ENCODE measurements at regions not wholly inside any gene's neighbourhood (a gene's known extent, or its start where the extent isn't known, plus 50 kb on each side); places are given as distances from the start of the nearest gene placed in this dataset.

DNA sequence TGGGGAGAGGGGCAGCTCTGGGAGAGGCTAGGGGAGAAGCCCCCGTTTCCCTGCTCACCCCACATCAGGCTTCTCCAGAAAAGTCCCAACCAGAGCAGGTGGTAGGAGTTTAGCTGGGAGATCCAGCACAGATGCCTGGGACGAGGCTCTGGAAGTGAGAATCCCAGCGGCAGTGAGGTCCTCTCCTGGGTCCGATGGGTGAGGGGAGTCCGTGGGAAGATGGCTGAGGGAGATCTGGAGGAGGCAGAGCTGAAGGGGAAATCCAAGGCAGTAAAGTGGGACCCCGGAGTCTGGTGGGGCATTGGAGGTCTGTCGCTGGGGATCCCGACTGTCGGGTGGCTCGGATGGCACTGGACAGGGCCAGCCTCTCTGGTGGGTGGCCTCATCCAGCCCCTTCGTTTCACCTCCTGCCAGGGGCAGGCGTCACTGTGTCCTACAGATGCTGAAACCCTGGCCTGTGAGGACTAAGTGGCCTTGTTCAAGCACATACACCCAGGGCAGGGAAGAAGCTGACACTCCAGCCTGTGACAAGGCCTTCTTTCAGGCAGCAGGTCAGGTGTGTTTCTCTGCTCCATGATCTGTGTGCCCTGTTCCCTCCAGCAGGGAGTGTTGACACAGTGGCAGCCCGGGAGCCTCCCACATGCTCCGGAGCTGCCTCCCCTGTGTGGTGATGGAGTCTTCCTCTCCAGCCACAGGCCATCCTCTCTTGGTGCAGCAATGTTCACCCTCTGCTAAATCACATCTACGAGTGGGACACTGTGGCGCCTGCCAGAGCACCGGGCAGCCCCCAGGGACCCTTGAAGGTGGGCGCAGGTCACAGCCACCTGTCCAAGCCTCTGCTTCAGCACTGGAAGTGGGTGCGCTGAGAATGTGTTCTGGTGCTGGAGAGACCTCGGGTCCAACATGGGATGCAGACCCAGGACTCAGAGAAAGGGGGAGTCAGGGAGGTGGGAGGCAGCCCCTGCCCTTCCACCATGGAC lies 850.8 kb downstream of the BRD1 start:
- DNase-seq (ENCODE audit: low read depth in 2 of 2): no peak

DNA sequence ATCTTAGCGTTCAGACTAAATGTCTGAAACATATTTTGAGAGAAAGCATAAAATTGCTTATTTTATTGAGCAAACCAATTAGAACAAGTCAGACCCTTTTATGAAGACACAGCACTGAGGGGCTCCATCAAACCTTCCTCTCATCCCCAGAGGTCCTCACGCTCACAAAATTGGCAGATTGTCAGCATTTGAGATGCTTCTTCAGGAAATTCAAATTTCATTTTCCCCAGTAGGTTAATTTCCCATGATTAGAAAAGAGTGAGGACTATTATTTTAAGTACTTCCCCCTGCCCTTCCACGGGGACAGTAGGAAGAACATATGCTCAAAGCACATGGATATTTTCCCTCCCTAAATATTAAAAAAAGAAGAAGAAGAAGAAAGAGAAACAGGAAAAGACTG lies 851.8 kb downstream of the BRD1 start:
- no peak for DNase-seq (ENCODE audit: low read depth in 2 of 2)

GRCh38 chr22:48975316-48975741 lies 852.3 kb downstream of the BRD1 start:
- no peak for DNase-seq (ENCODE audit: low read depth in 2 of 2)

DNA sequence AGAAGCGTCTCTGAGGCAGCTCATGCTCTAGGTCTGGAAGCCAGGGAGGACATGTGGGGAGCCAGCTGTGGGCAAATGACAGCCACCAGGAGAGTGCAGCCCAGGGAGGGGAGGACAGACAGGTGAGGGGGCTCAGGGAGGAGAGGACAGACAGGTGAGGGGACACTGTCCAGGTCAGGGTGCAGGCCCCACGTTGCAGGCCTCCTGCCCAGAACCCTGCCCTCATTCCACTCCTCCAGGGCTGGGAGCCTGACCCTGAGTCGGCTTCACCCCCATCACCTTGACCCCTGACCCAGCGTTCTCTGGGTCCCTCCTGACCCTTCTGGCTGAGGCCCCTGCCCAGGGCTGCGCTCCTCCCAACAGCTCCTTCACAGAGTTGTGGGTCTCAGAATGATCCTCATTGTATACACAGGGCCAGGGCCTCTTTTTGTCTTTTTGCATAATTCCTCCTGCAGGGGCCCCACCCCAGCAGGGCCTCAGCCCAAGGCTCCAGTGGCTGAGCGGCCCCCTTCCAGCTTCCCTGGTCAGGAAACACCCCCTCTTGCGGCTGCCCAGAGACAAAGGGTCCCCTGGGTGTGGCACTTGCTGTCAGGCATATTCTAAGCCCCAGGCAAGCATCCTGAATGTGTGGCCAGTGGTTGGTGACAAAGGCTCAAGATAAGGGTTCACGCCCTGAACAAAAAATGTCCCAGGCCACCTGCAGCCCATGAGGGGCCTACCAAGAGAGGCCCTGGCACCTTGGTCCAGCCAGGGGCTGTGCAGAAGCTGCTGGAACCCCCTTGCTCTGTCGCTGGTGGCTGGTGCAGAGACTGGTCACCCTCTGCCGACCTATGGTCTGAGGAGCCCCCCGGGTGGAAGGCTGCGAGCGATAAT lies 853.0 kb downstream of the BRD1 start:
- DNase-seq (ENCODE audit: low read depth in 2 of 2): no peak

- DNase-seq (ENCODE audit: low read depth in 2 of 2): no peak
Observed at GRCh38 chr22:48973694-48974041, 854.0 kb downstream of the BRD1 start.

DNA sequence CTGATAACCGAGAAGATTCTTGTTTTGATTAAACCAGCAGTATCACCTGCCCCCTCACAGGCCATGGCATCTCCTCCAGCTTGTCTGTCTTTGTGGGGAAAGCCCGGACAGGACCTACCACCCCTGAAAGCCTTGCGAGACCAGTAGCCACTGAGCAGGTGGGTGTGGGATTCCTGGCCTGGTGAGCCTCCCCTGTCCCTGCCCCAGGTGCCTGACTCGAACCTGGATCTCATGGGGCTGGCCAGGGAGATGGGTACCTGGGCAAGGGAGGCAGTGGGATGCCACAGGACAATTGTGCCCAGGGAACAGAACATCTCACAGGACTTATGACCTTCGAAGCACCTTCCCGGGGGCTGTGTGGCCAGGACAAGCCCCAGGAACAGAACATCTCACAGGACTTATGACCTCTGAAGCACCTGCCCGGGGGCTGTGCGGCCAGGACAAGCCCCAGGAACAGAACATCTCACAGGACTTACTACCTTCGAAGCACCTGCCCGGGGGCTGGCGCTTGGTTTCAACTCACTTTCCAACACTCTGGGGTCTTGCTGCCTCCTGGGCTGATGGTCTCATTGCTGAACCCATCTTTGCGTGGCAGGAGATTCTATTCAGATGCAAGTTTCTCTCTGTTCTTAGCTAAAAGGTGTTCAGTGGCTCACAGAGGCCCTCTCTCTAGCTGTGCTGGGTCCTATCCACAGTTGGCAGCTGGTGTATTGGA lies 854.5 kb downstream of the BRD1 start:
- no peak for DNase-seq (ENCODE audit: low read depth in 2 of 2)

- DNase-seq (ENCODE audit: low read depth in 2 of 2): no peak
Observed at GRCh38 chr22:48968201-48968959, 859.3 kb downstream of the BRD1 start.

DNA sequence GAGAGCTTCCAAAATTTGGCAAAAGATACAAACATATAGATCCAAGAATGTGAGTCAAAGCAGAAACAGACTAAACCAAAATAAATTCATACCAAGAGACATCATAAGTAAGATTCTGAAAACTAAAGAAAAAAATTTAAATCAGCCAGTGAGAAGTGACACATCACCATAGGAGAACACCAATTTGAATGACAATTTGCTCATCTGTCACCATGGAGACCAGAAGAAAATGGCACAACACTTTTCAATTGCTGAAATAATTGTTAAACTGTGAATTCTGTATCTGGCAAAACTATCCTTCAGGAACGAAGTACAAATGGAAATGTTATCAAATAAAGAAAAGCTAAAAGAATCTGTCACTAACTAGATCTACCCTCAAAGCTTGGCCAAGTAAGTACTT lies 864.3 kb downstream of the BRD1 start:
- DNase-seq (ENCODE audit: low read depth in 2 of 2): no peak

DNA sequence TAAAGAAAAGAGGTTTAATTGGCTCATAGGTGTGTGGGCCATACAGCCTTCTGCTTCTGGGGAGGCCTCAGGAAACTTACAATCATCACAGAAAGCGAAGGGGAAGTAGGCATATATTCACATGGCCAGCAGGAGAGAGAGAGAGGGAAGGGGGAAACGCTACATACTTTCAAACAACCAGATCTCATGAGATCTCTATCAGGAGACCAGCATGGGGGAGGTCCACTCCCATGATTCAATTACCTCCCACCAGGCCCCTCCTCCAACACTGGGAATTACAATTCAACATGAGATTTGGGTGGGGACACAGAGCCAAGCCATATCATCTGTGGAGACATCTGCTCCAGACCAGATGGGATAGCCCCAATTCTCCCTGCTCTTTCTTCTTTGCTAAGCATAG lies 866.0 kb downstream of the BRD1 start:
- DNase-seq (ENCODE audit: low read depth in 2 of 2): no peak

DNA sequence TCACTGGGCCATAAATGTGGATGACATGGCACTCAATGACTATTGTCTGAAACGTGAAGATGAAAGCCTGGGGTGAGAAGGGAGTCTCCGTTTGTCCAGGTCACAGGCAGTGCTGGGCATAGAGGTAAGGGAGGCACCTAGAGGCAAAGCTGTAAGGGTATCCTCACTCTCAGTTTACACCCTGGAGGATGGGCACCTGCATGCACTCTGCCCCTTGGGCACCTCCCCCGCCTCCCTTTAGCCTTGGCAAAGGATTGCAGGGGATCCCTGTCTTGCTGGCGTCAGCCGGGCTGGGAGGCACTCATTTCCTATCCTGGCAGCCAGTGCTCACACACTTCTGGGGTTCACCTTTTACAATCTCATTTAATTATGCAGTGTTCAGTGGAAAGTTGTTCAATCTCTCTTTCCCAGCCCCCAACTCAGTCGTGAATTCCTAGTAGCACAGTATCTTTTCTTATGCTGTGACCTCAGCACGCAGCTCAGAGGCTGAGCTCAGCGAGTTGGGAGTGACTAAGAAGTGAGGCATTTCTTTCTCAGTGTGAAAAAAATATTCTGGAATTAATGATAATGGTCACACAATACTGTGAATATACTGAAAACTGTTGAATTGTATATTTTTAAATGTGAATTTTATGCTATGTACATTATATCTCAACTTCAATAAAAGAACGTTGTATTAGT lies 866.6 kb downstream of the BRD1 start:
- no peak for DNase-seq (ENCODE audit: low read depth in 2 of 2)

- no peak for DNase-seq (ENCODE audit: low read depth in 2 of 2)
Observed at GRCh38 chr22:48960576-48960975, 867.1 kb downstream of the BRD1 start.

DNA sequence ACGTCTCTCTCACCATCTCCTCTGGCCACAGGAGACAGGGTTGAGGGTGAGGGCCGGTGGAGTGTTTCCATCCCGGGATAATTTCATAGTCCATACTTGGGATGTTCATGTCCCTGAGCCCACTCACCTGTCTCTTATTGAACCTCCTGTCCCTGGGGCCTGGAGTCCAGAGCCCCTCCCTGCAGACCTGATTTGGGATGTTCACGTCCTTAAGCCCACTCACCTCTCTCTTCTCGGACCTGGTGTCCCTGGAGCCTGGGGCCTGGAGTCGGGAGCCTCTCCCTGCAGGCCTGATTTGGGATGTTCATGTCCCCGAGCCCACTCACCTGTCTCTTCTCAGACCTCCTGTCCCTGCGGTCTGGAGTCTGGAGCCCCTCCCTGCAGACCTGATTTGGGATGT lies 868.2 kb downstream of the BRD1 start:
- DNase-seq (ENCODE audit: low read depth in 2 of 2): no peak

- DNase-seq (ENCODE audit: low read depth in 2 of 2): no peak
Observed at GRCh38 chr22:48957987-48958321, 869.7 kb downstream of the BRD1 start.

DNA sequence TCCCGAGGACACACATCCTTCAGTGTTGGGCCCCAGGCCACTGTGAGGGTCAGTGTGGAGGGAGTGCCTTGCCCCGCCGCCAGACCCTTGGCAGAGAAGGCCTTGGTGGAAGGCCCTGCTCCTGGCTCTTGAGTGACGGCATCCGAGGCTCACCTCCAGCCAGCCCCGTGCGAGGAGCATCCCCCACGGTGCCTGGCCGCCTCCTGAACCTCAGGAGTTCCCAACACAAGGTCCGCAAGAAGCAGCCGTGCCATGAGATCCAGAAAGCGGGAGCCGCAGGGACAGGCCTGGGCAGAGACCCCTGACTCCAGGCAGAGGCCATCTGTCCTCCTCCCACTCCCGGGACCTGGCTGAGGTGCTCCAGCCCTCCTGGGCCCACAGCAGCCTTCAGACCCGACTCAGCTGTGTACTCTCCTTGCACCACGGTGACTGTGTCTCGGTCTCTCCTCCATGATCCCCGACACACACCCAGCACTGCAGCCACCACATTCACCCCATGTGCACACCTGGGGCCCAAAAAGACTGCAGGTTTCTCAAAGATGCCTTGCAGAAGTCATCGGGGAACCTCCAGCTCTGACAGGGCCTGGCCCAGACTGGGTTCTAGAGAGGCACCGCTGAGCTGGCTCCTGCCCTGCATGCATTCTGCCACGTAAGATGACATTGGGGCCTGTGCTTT lies 870.2 kb downstream of the BRD1 start:
- no peak for DNase-seq (ENCODE audit: low read depth in 2 of 2)

GRCh38 chr22:48955351-48956311 lies 872.0 kb downstream of the BRD1 start:
- DNase-seq (ENCODE audit: low read depth in 2 of 2): no peak

GRCh38 chr22:48954781-48955311 lies 872.8 kb downstream of the BRD1 start:
- no peak for DNase-seq (ENCODE audit: low read depth in 2 of 2)

DNA sequence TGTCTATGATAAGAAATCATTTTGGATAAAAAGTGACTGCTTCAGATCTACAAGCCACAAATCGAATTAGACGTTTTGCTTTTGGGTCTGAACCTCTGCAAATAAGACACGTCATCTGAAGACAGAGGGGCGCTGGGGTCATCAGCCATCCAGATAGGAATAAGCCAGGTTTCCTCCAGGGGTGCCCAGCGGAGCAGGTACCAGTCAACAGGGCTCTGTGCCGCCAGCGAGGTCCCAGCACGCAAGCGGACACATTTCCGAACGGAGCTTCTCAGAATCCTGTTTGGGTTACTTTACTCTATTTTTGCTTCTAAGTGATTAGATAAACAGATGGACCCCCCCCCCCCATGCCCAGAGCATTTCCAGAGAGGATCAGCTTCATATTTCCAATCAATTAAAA lies 873.8 kb downstream of the BRD1 start:
- no peak for DNase-seq (ENCODE audit: low read depth in 2 of 2)

- no peak for DNase-seq (ENCODE audit: low read depth in 2 of 2)
Observed at GRCh38 chr22:48953103-48953720, 874.5 kb downstream of the BRD1 start.

Data from dermis microvascular lymphatic vessel endothelial cell (primary cell).